ENCODE measurements at regions not wholly inside any gene's neighbourhood (a gene's known extent, or its start where the extent isn't known, plus 50 kb on each side); places are given as distances from the start of the nearest gene placed in this dataset.

GRCh38 chr1:39127513-39127912 lies 77.0 kb upstream of the MACF1 start:
- TF ChIP-seq CTCF (IDR thresholded peaks at IDR 0.05), result no peak
- no peak for TF ChIP-seq POLR2A (IDR thresholded peaks at IDR 0.05)

Measured in uterus (tissue), 2 donors.